ENCODE measurements at regions not wholly inside any gene's neighbourhood (a gene's known extent, or its start where the extent isn't known, plus 50 kb on each side); places are given as distances from the start of the nearest gene placed in this dataset.

- ATAC-seq (replicated peaks) (no peak), DNase-seq (no peak)
- H3K36me3 Mint-ChIP-seq = no peaks in the 10 kb centered on the region
- no peaks in the 10 kb centered on the region for H3K9me3 Mint-ChIP-seq
- H3K4me1 Mint-ChIP-seq = no peaks in the 10 kb centered on the region
- no peak overlapping the region for H3K4me3 Mint-ChIP-seq
- H3K27ac Mint-ChIP-seq = no peak overlapping the region
- H3K27me3 Mint-ChIP-seq = peaks cover 24 to 26% of the 10 kb centered on the region in 2 donors
These were observed 108.8 kb downstream of the SQOR start for GRCh38 chr15:45743426-45744235.

GRCh38 chr15:45744236-45744589 lies 109.4 kb downstream of the SQOR start:
- Mint-ChIP-seq H3K36me3 (no peaks in the 10 kb centered on the region), H3K27me3 (peaks cover 19 to 20% of the 10 kb centered on the region in 2 donors), H3K9me3 (no peaks in the 10 kb centered on the region), H3K27ac (no peak overlapping the region), H3K4me3 (no peak overlapping the region), H3K4me1 (no peaks in the 10 kb centered on the region)
- DNase-seq (no peak), ATAC-seq (replicated peaks) (no peak)

- no peak for DNase-seq
- Mint-ChIP-seq H3K27ac (no peak overlapping the region), H3K4me1 (no peaks in the 10 kb centered on the region)
These were observed 112.6 kb downstream of the SQOR start for GRCh38 chr15:45747426-45747825.

GRCh38 chr15:45751629-45752028 lies 116.8 kb downstream of the SQOR start:
- Mint-ChIP-seq H3K36me3 (no peaks in the 10 kb centered on the region), H3K27me3 (peaks cover 10 to 20% of the 10 kb centered on the region in 2 donors), H3K27ac (no peak overlapping the region), H3K4me1 (no peaks in the 10 kb centered on the region), H3K9me3 (no peaks in the 10 kb centered on the region), H3K4me3 (no peak overlapping the region)
- ATAC-seq (replicated peaks) = no peak
- DNase-seq = no peak

More at GRCh38 chr15:45747426-45747825, 112.6 kb downstream of the SQOR start:
- H3K27me3 Mint-ChIP-seq = peaks cover 6 to 12% of the 10 kb centered on the region in 2 donors
- no peak overlapping the region for H3K4me3 Mint-ChIP-seq
- no peaks in the 10 kb centered on the region for H3K36me3 Mint-ChIP-seq
- H3K9me3 Mint-ChIP-seq = no peaks in the 10 kb centered on the region
- ATAC-seq (replicated peaks) = no peak

GRCh38 chr15:45759936-45760335 lies 125.1 kb downstream of the SQOR start:
- no peaks in the 10 kb centered on the region for H3K9me3 Mint-ChIP-seq
- no peak for DNase-seq
- no peak overlapping the region for H3K4me3 Mint-ChIP-seq
- H3K27ac Mint-ChIP-seq = no peak overlapping the region
- H3K27me3 Mint-ChIP-seq = peaks cover 34 to 42% of the 10 kb centered on the region in 2 donors
- no peaks in the 10 kb centered on the region for H3K36me3 Mint-ChIP-seq
- no peaks in the 10 kb centered on the region for H3K4me1 Mint-ChIP-seq
- no peak for ATAC-seq (replicated peaks)

- no peak for DNase-seq
- Mint-ChIP-seq H3K4me1 (no peaks in the 10 kb centered on the region), H3K36me3 (no peaks in the 10 kb centered on the region), H3K9me3 (no peaks in the 10 kb centered on the region), H3K4me3 (no peak overlapping the region), H3K27ac (no peak overlapping the region), H3K27me3 (peaks cover 20 to 29% of the 10 kb centered on the region in 2 donors)
- no peak for ATAC-seq (replicated peaks)
These were observed 127.9 kb downstream of the SQOR start for GRCh38 chr15:45762726-45763125.

GRCh38 chr15:45763170-45763869 lies 128.5 kb downstream of the SQOR start:
- H3K9me3 Mint-ChIP-seq = no peaks in the 10 kb centered on the region
- H3K27ac Mint-ChIP-seq = no peak overlapping the region
- no peaks in the 10 kb centered on the region for H3K36me3 Mint-ChIP-seq
- ATAC-seq (replicated peaks) = no peak
- no peak for DNase-seq
- no peaks in the 10 kb centered on the region for H3K4me1 Mint-ChIP-seq
- no peak overlapping the region for H3K4me3 Mint-ChIP-seq
- H3K27me3 Mint-ChIP-seq = peaks cover 20 to 29% of the 10 kb centered on the region in 2 donors

GRCh38 chr15:45773149-45773548 lies 138.3 kb downstream of the SQOR start:
- no peak for ATAC-seq (replicated peaks)
- H3K27me3 Mint-ChIP-seq = peaks cover 9 to 12% of the 10 kb centered on the region in 2 donors
- no peak overlapping the region for H3K27ac Mint-ChIP-seq

GRCh38 chr15:45776772-45777171 lies 141.9 kb downstream of the SQOR start:
- ATAC-seq (replicated peaks) = no peak
- H3K27me3 Mint-ChIP-seq = peaks cover 17% of the 10 kb centered on the region in 2 donors
- DNase-seq = no peak
- H3K27ac Mint-ChIP-seq = no peak overlapping the region
- no peak overlapping the region for H3K4me3 Mint-ChIP-seq
- no peaks in the 10 kb centered on the region for H3K4me1 Mint-ChIP-seq
- no peaks in the 10 kb centered on the region for H3K36me3 Mint-ChIP-seq
- H3K9me3 Mint-ChIP-seq = peaks cover 0 to 1% of the 10 kb centered on the region in 2 donors

More at GRCh38 chr15:45773149-45773548, 138.3 kb downstream of the SQOR start:
- Mint-ChIP-seq H3K4me1 (no peaks in the 10 kb centered on the region), H3K9me3 (peaks cover 0 to 1% of the 10 kb centered on the region in 2 donors), H3K36me3 (no peaks in the 10 kb centered on the region), H3K4me3 (no peak overlapping the region)
- no peak for DNase-seq

- ATAC-seq (replicated peaks) = no peak
- Mint-ChIP-seq H3K36me3 (no peaks in the 10 kb centered on the region), H3K4me3 (no peak overlapping the region), H3K27ac (no peak overlapping the region), H3K4me1 (no peaks in the 10 kb centered on the region), H3K9me3 (peaks cover 0 to 1% of the 10 kb centered on the region in 2 donors), H3K27me3 (peaks cover 20 to 27% of the 10 kb centered on the region in 2 donors)
- no peak for DNase-seq
These were observed 143.0 kb downstream of the SQOR start for GRCh38 chr15:45777781-45778180.

- Mint-ChIP-seq H3K36me3 (no peaks in the 10 kb centered on the region), H3K9me3 (peaks cover 0 to 1% of the 10 kb centered on the region in 2 donors)
These were observed 145.5 kb downstream of the SQOR start for GRCh38 chr15:45780352-45780751.

GRCh38 chr15:45784656-45785055 lies 149.8 kb downstream of the SQOR start:
- Mint-ChIP-seq H3K36me3 (no peaks in the 10 kb centered on the region), H3K9me3 (no peaks in the 10 kb centered on the region), H3K4me1 (no peaks in the 10 kb centered on the region), H3K27ac (no peak overlapping the region), H3K27me3 (peaks cover 10 to 20% of the 10 kb centered on the region in 2 donors), H3K4me3 (no peak overlapping the region)
- ATAC-seq (replicated peaks) (no peak), DNase-seq (no peak)

More at GRCh38 chr15:45780352-45780751, 145.5 kb downstream of the SQOR start:
- no peaks in the 10 kb centered on the region for H3K4me1 Mint-ChIP-seq
- H3K27me3 Mint-ChIP-seq = peaks cover 17 to 29% of the 10 kb centered on the region in 2 donors
- no peak overlapping the region for H3K27ac Mint-ChIP-seq
- DNase-seq (no peak), ATAC-seq (replicated peaks) (no peak)
- no peak overlapping the region for H3K4me3 Mint-ChIP-seq

GRCh38 chr15:45785897-45786296 lies 151.1 kb downstream of the SQOR start:
- H3K27me3 Mint-ChIP-seq = peaks cover 8 to 12% of the 10 kb centered on the region in 2 donors
- H3K27ac Mint-ChIP-seq = no peak overlapping the region
- no peaks in the 10 kb centered on the region for H3K9me3 Mint-ChIP-seq
- no peak overlapping the region for H3K4me3 Mint-ChIP-seq
- H3K4me1 Mint-ChIP-seq = no peaks in the 10 kb centered on the region
- no peak for ATAC-seq (replicated peaks)
- H3K36me3 Mint-ChIP-seq = no peaks in the 10 kb centered on the region
- DNase-seq = no peak

- peak; percentile 59 to 64 for ATAC-seq (replicated peaks)
- DNase-seq = no peak
- H3K4me3 Mint-ChIP-seq = no peak overlapping the region
- no peaks in the 10 kb centered on the region for H3K36me3 Mint-ChIP-seq
- no peaks in the 10 kb centered on the region for H3K4me1 Mint-ChIP-seq
- peaks cover 19 to 29% of the 10 kb centered on the region in 2 donors for H3K27me3 Mint-ChIP-seq
- H3K9me3 Mint-ChIP-seq = no peaks in the 10 kb centered on the region
- H3K27ac Mint-ChIP-seq = no peak overlapping the region
These were observed 155.6 kb downstream of the SQOR start for GRCh38 chr15:45790325-45790943.
